ENCODE measurements at regions not wholly inside any gene's neighbourhood (a gene's known extent, or its start where the extent isn't known, plus 50 kb on each side); places are given as distances from the start of the nearest gene placed in this dataset.

DNA sequence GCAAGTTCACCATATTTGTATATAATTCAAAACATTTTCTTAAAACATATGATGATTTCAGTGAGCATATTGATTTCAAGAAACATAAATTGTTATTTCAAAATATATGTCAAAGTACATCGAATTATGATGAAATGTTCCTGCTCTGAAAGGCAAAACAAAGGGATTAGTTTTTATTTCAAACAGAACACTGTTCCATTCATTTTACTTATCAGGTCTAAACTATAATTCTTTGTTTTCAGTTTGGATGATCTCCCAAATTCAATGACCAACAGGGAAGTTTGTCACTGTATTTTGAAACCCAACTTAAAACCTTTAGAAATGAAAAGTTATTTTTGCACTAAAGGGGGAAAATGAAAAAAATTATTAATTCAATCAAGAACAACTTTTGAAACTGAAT, 610.2 kb downstream of the SLITRK1 start:
- intact Hi-C loops (cut with micrococcal nuclease) (no loop called here), dilution Hi-C loops (cut with MboI; ENCODE audit: extremely low pct_ligation_motif_present, low sequenced_read_pairs) (no loop called here)
- H3K27me3 ChIP-seq (ENCODE audit: control insufficient read depth in 2 of 2, insufficient read depth in 2 of 2, low read length in 2 of 2): no peaks in the 10 kb centered on the region
- H3K9me1 ChIP-seq (replicated peaks; ENCODE audit: control insufficient read depth, extremely low read depth, insufficient read depth, low read length): no peaks in the 10 kb centered on the region
- no peaks in the 10 kb centered on the region for H3K4me1 ChIP-seq (ENCODE audit: control insufficient read depth, extremely low read depth, insufficient read depth, low read length)
- ChIA-PET CTCF (no interaction called here), POLR2A (no interaction called here)
- no TSS peak for BruUV-seq (replicated peaks)
- no peak overlapping the region for H3K4me2 ChIP-seq (ENCODE audit: insufficient read depth, low read length)
- no peaks in the 10 kb centered on the region for H3K36me3 ChIP-seq (ENCODE audit: control insufficient read depth in 2 of 2, extremely low read depth in 1 of 2, insufficient read depth in 2 of 2, low read length in 2 of 2)
- no peak overlapping the region for H3K27ac ChIP-seq (ENCODE audit: insufficient read depth, low read depth, low read length)
- no peak overlapping the region for H3K9ac ChIP-seq (replicated peaks; ENCODE audit: extremely low read depth, insufficient read depth, low read length)
- no peak for TF ChIP-seq MYC (IDR thresholded peaks at IDR 0.05; ENCODE audit: low read depth, low read length)
- TF ChIP-seq EZH2 (IDR thresholded peaks at IDR 0.05; ENCODE audit: borderline replicate concordance, low read depth, low read length, severe bottlenecking): no peak
- TF ChIP-seq POLR2A (IDR thresholded peaks at IDR 0.05; ENCODE audit: low read depth, low read length): no peak
- TF ChIP-seq GATA2 (IDR thresholded peaks at IDR 0.05; ENCODE audit: insufficient read depth, insufficient read length, low read depth, low read length): no peak
- TF ChIP-seq FOS (IDR thresholded peaks at IDR 0.05; ENCODE audit: borderline replicate concordance, insufficient read depth, low read length): no peak
- TF ChIP-seq, protein P1, sequence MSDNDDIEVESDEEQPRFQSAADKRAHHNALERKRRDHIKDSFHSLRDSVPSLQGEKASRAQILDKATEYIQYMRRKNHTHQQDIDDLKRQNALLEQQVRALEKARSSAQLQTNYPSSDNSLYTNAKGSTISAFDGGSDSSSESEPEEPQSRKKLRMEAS (IDR thresholded peaks at IDR 0.05; ENCODE audit: insufficient read depth, insufficient read length): no peak
- TF ChIP-seq, protein P2, sequence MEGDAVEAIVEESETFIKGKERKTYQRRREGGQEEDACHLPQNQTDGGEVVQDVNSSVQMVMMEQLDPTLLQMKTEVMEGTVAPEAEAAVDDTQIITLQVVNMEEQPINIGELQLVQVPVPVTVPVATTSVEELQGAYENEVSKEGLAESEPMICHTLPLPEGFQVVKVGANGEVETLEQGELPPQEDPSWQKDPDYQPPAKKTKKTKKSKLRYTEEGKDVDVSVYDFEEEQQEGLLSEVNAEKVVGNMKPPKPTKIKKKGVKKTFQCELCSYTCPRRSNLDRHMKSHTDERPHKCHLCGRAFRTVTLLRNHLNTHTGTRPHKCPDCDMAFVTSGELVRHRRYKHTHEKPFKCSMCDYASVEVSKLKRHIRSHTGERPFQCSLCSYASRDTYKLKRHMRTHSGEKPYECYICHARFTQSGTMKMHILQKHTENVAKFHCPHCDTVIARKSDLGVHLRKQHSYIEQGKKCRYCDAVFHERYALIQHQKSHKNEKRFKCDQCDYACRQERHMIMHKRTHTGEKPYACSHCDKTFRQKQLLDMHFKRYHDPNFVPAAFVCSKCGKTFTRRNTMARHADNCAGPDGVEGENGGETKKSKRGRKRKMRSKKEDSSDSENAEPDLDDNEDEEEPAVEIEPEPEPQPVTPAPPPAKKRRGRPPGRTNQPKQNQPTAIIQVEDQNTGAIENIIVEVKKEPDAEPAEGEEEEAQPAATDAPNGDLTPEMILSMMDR (IDR thresholded peaks at IDR 0.05; ENCODE audit: extremely low read depth in 1 of 2, insufficient read depth in 1 of 2, low read depth in 1 of 2, low read length in 2 of 2): no peak
- TF ChIP-seq JUN (IDR thresholded peaks at IDR 0.05; ENCODE audit: borderline replicate concordance, insufficient read depth, insufficient read length, low read depth): no peak
- TF ChIP-seq POLR2AphosphoS5 (IDR thresholded peaks at IDR 0.05; ENCODE audit: insufficient read depth, low read depth, low read length): no peak
- no peak overlapping the region for H3K4me3 ChIP-seq (replicated peaks in 1 of 3; ENCODE audit: insufficient read depth in 1 of 3, low read depth in 1 of 3, low read length in 3 of 3)
- peaks cover 2% of the 10 kb centered on the region for H3K9me3 ChIP-seq (replicated peaks; ENCODE audit: control insufficient read depth, insufficient read depth, low read length)
- no peaks in the 10 kb centered on the region for H4K20me1 ChIP-seq (replicated peaks; ENCODE audit: control insufficient read depth, extremely low read depth, insufficient read depth, low read length)
- no peak for FAIRE-seq
- no peak for DNase-seq (ENCODE audit: low read depth, low spot score)
- no peaks in the 10 kb centered on the region for H3K79me2 ChIP-seq (ENCODE audit: control insufficient read depth, insufficient read depth, low read length)
- H2AFZ ChIP-seq (ENCODE audit: low read depth, low read length): no peak overlapping the region

All from endothelial cell of umbilical vein (primary cell).